Cerebellar cortex (tissue), 1 donor: ENCODE measurements at regions not wholly inside any gene's neighbourhood (a gene's known extent, or its start where the extent isn't known, plus 50 kb on each side); places are given as distances from the start of the nearest gene placed in this dataset.

Experiments used
- DNase-seq: peaks from one replicate; pipeline ENCODE4 v3.0.0-alpha.2; 2015; ENCODE audit warnings: low spot score

GRCh38 chr9:129473523-129474244, 147.2 kb downstream of the C9orf50 start:
- DNase-seq = peak; percentile 61

- no peak for DNase-seq
These were observed 148.2 kb downstream of the C9orf50 start for GRCh38 chr9:129472651-129473102.

GRCh38 chr9:129471201-129472019, 149.5 kb downstream of the C9orf50 start:
- no peak for DNase-seq

DNA sequence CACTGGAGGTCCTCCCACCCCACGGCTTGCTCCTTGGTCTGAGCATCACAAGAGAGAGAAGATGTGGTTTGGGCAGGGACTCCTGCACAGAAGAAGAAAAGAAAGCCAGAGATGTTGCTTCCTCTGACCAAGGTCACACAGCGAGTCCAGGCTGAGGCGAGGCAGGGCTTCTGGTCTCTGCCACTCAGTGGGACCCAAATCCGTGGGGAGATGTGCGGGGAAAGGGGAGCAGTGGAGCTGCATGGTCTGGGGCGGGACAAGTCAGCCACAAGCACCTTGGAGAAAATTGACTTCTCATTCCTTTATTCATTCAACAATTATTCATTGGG, 150.9 kb downstream of the C9orf50 start:
- DNase-seq = no peak

DNA sequence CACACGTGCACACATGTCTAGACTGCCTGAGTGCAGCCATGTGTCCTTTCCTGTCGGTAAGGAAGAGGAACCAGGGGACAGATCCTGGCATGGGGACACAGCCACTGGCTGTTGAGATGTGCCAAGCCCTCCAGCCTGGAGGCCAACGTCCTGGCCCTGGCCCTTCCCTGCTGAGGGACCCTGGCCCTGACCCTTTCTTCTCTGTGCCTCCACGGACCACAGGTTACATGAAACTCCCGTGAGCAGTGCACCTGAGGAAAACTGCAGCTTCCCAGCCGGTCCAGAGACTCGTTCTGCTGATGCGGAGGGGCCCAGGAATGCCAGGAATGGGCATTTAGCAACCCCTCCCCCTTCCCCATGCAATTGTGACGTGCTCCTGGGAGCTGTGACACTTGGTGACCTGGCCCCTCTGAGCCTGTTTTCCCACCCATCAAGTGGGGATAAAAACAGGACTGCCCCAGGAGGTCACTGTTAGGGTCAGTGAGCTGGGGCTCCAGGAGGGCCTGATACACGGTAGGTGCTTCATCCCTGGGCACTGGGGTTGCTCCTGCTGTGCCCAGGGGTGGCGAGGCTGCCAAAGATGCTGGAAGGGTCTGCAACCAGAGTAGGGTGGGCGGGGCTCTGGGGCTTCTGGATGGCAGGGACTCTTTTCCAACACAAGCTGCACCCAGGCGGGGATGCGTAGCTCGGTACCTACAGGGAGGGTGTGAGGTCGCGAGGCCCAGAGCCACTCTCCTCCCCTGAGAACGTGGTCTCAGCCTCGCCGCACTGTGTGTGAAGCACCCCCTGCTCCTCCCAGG, 151.5 kb downstream of the C9orf50 start:
- no peak for DNase-seq

DNA sequence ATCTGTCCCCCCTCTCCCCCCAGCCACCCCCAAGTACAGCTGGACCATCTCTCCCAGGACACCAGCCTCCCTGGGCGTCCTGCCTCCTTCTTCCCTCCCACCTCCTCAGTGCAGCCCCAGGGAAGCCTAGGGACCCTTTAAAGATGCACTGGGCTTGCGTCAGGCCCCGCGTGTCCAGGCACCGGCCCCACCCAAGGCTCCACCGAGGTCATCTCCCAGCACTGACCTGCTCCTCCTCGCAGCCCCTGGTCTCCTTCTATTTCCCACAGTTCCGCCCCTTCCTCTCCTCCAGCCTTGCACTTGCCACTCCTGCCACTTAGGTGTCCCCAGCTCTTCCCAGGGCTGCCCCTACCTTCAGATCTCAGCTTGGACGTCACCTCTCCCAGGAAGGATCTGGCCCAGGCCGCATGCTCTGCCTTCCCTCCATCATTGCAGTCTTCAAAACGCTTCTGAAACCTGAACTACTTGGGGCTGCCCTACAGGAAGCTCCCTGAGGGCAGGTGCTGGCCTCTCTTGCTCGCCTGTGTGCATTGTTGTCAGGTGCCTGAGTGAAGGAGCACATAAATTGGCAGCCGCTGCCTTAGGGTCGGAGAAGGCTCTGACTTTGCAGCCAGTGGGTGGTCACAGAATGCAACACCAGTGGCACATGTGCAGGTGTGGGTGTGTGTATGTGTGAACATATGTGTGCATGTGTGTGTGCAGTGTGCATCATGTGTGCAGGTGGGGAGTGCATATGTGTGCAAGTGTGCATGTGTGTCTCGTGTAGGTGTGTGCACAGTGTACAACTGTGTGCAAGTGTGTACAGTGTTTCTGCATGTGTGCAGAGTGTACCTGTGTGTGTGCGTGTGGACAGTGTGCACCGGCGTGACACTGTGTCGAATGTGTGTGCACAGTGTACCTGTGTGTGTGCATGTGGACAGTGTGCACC, 152.9 kb downstream of the C9orf50 start:
- DNase-seq = no peak

GRCh38 chr9:129467004-129467588, 153.8 kb downstream of the C9orf50 start:
- no peak for DNase-seq

DNA sequence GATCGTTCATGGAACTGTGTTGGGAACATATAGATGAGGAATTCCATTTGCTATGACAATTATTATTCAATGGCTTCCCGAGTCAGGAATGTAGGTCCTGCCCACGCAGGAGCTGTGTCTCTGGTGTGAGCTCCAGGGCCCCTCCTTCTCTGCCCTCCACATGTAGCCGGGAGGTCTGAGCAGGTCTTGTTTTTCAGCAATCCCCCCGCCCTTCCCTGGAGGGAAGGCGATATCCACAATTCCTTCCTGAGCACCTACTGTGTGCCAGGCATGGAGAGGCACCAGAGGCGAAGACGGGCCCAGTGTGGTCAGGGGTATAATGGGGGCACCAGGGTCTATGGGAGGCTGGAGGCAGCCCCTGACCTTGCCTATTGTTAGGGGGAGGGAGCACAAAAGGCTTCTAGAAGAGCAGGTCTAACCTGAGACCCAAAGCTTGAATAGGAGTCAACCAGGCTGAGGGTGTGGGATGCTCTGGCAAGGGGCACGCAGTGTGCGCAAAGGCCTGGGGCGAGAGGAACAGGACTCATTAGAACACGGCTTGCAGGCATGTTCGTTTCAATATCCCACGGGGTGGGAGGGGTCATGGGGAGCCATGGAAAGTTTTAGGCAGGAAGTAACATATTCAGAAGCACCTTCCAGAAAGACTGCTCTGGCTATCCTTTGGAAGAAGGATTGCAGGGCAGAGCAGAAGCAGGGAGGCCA, 154.9 kb downstream of the C9orf50 start:
- no peak for DNase-seq

GRCh38 chr9:129464972-129465833, 155.7 kb downstream of the C9orf50 start:
- no peak for DNase-seq

- no peak for DNase-seq
These were observed 156.9 kb downstream of the C9orf50 start for GRCh38 chr9:129463994-129464393.

GRCh38 chr9:129463477-129463876, 157.4 kb downstream of the C9orf50 start:
- no peak for DNase-seq

GRCh38 chr9:129462360-129462759, 158.5 kb downstream of the C9orf50 start:
- DNase-seq = no peak

GRCh38 chr9:129460323-129461261, 160.3 kb downstream of the C9orf50 start:
- peak; percentile 99 for DNase-seq

DNA sequence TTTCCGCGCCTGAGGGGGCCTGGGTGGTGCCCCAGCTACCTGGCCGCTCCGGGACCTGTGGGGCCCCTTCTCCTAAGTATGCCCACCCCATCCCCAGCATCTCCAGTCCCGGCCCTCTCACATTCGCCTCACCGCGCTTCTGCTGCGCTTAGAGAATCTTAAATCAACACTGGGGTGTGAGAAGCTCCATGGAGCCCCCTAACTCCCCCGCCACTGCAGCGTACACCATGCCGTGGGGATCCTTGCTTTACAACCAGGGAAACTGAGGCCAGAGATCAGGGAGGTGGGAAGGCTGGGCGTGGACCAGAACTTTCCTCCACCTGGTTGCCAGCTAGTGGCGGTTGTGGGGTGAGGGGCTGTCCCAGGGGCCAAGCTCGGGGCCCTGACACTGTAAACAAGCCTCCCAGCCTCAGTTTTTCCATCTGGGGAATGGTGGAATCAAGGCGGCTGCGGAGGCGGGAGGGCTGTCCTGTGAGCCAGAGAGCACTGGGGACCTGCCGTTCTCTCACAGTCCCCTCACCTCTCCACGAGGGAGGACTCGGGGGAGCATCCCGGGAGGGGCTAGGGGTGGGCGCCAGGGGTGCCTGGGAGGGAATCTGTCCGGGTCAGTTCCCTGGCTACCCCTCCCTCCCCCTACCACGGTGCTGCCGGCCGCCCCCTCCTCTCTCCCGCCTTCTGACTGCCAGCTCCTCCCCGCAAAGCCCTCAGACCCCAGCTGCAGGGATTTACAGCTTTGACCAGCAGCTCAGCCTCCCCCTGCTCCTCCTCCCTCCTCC, 161.2 kb downstream of the C9orf50 start:
- no peak for DNase-seq

DNA sequence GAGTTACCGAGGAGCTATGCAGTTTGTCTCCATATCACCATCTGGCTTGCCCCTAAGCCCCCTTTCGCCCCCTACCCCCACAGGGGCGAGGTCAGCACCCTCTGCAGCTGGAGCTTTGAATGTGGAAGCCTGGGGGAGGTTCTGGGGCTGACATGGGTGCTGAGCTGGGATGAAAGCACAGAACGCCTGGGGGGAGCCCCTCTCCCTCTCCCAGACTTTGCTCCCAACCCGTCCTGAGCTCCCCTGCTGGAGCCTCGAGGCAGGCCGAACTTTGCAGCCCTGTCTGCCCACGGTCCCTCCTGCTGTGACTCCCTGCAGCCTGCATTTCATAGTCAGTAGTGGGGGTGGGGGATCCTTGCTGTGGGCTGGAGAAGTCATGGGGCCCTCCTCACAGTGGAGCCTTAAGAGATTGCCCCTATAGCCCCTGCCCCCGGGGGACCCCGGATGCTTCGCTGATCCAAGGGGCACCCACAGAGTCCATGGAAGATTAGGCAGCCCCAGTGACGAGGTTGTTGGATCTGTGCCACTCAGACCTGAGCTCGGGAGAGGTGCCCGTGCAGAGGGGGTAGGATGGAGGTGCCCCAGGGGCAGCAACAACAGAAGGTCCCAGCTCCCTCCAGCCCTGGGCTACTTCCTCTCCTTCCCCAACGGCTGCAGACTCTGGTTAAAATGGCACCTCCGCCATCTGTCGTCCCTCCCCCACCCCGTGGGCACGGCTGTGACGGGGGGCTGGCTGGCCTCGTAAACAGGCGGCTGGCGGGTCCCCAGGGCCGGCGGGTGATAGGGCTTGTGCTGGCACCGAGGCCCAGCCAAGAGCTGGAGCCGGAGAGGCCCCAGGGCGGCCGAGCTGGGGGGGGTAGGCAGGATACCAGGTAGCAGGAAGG, 162.0 kb downstream of the C9orf50 start:
- no peak for DNase-seq

DNA sequence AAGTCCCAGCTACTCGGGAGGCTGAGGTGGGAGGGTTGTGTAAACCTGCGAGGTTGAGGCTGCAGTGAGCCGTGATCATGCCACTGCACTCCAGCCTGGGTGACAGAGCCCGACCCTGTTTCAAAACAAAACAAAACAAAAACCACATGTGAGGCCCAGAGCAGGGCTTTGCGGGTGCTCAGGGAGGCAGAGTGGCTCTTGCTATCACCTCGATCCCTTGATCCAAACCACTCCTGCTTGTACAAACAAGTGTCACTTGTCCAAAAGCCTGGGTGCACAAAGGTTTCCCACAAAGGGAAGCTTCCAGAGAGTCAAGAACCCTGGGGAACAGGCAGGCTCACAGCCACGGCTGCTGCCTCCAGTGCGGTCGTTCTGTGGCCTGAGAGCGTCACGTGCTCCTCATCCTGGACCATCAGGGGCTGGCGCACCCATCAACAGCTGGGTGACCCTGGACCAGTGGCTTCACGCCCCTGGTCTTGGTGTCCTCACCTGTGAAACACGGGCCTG, 162.7 kb downstream of the C9orf50 start:
- DNase-seq = no peak
